Smooth muscle cell (in vitro differentiated cells): ENCODE measurements at regions not wholly inside any gene's neighbourhood (a gene's known extent, or its start where the extent isn't known, plus 50 kb on each side); places are given as distances from the start of the nearest gene placed in this dataset.

Experiments
- DNase-seq: peaks from one replicate; lab custom pipeline; 2025; ENCODE audit not compliant: unreplicated experiment; lab: John Stamatoyannopoulos, UW
- H2AFZ ChIP-seq: fragments of 200-600 bp; sonication (generic); 2 replicates; pipeline ENCODE4 v1.6.0; 2016; ENCODE audit warnings: antibody characterized with exemption, low read depth, mild to moderate bottlenecking
- H3F3A ChIP-seq: fragments of 200-600 bp; sonication (generic); 2 replicates; pipeline ENCODE4 v1.6.0; 2017; ENCODE audit warnings: antibody characterized with exemption, low read depth
- H3K27ac ChIP-seq: fragments of 200-600 bp; sonication (generic); 2 replicates; pipeline ENCODE4 v1.5.1; 2016; ENCODE audit warnings: low read depth, mild to moderate bottlenecking
- H3K27me3 ChIP-seq: fragments of 200-600 bp; sonication (generic); 2 replicates; pipeline ENCODE4 v1.6.1; 2016; ENCODE audit warnings: low read depth, mild to moderate bottlenecking
- H3K36me3 ChIP-seq: fragments of 200-600 bp; sonication (generic); 2 replicates; pipeline ENCODE4 v1.5.1; 2016; ENCODE audit warnings: low read depth
- H3K4me1 ChIP-seq: fragments of 200-600 bp; sonication (generic); 2 replicates; pipeline ENCODE4 v1.5.1; 2016; ENCODE audit warnings: low read depth
- H3K4me2 ChIP-seq: fragments of 200-600 bp; sonication (generic); 2 replicates; pipeline ENCODE4 v1.6.0; 2016; ENCODE audit warnings: mild to moderate bottlenecking
- H3K4me3 ChIP-seq: fragments of 200-600 bp; sonication (generic); 2 replicates; pipeline ENCODE4 v1.5.1; 2016; ENCODE audit warnings: mild to moderate bottlenecking
- H3K79me2 ChIP-seq: fragments of 200-600 bp; sonication (generic); 2 replicates; pipeline ENCODE4 v1.6.0; 2016; ENCODE audit warnings: low read depth, mild to moderate bottlenecking
- H3K9ac ChIP-seq: fragments of 200-600 bp; sonication (generic); 2 replicates; pipeline ENCODE4 v1.6.0; 2016; ENCODE audit warnings: low read depth
- H3K9me3 ChIP-seq: fragments of 200-600 bp; sonication (generic); replicated peaks from 2 replicates; pipeline ENCODE4 v1.5.1; 2016; ENCODE audit warnings: low read depth
- H4K20me1 ChIP-seq: fragments of 200-600 bp; sonication (generic); 2 replicates; pipeline ENCODE4 v1.6.0; 2016; ENCODE audit warnings: low read depth
- WGBS: methylation state at CpG from one replicate; pipeline ENCODE4 v1.1.7; 2016; ENCODE audit warnings: low lambda C conversion rate; 5-methylcytosine and 5-hydroxymethylcytosine counted together
- TF ChIP-seq, protein P1 (sequence below): fragments of 200-600 bp; sonication (generic); IDR thresholded peaks from 2 replicates; pipeline ENCODE4 v1.5.1; 2017; ENCODE audit warnings: borderline replicate concordance, mild to moderate bottlenecking, antibody characterized with exemption; ENCODE audit not compliant: insufficient read depth, poor library complexity, severe bottlenecking

- H3F3A ChIP-seq: peaks cover 12% of the 10 kb centered on the region
- no peak for DNase-seq
- no peak overlapping the region for H3K9ac ChIP-seq
- H2AFZ ChIP-seq: no peak overlapping the region
- no peak overlapping the region for H3K4me2 ChIP-seq
- no peak overlapping the region for H3K27ac ChIP-seq
- no peak overlapping the region for H3K4me3 ChIP-seq
- TF ChIP-seq, protein P1, sequence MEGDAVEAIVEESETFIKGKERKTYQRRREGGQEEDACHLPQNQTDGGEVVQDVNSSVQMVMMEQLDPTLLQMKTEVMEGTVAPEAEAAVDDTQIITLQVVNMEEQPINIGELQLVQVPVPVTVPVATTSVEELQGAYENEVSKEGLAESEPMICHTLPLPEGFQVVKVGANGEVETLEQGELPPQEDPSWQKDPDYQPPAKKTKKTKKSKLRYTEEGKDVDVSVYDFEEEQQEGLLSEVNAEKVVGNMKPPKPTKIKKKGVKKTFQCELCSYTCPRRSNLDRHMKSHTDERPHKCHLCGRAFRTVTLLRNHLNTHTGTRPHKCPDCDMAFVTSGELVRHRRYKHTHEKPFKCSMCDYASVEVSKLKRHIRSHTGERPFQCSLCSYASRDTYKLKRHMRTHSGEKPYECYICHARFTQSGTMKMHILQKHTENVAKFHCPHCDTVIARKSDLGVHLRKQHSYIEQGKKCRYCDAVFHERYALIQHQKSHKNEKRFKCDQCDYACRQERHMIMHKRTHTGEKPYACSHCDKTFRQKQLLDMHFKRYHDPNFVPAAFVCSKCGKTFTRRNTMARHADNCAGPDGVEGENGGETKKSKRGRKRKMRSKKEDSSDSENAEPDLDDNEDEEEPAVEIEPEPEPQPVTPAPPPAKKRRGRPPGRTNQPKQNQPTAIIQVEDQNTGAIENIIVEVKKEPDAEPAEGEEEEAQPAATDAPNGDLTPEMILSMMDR: no peak
- peaks cover 55% of the 10 kb centered on the region for H3K4me1 ChIP-seq
- H3K9me3 ChIP-seq: no peaks in the 10 kb centered on the region
- H4K20me1 ChIP-seq: no peaks in the 10 kb centered on the region
- WGBS: 98% methylated on average over 2 of the region's 2 CpGs
- no peaks in the 10 kb centered on the region for H3K36me3 ChIP-seq
- H3K27me3 ChIP-seq: no peaks in the 10 kb centered on the region
- H3K79me2 ChIP-seq: no peaks in the 10 kb centered on the region
Observed at GRCh38 chr1:229025576-229025975, 245.3 kb upstream of the RAB4A start.

- Histone ChIP-seq H3K9ac (no peak overlapping the region), H3K27ac (no peak overlapping the region), H3K4me3 (no peak overlapping the region), H4K20me1 (no peaks in the 10 kb centered on the region), H3K36me3 (no peaks in the 10 kb centered on the region), H3K79me2 (no peaks in the 10 kb centered on the region), H3K27me3 (no peaks in the 10 kb centered on the region), H3K9me3 (no peaks in the 10 kb centered on the region), H3F3A (peaks cover 15% of the 10 kb centered on the region), H3K4me1 (peaks cover 63% of the 10 kb centered on the region), H2AFZ (no peak overlapping the region), H3K4me2 (peak overlapping the region; percentile 73)
- DNase-seq: no peak
- TF ChIP-seq, protein P1: no peak
- 71% methylated on average over 5 of the region's 5 CpGs for WGBS
Observed at GRCh38 chr1:229027158-229027557, 243.8 kb upstream of the RAB4A start.

DNA sequence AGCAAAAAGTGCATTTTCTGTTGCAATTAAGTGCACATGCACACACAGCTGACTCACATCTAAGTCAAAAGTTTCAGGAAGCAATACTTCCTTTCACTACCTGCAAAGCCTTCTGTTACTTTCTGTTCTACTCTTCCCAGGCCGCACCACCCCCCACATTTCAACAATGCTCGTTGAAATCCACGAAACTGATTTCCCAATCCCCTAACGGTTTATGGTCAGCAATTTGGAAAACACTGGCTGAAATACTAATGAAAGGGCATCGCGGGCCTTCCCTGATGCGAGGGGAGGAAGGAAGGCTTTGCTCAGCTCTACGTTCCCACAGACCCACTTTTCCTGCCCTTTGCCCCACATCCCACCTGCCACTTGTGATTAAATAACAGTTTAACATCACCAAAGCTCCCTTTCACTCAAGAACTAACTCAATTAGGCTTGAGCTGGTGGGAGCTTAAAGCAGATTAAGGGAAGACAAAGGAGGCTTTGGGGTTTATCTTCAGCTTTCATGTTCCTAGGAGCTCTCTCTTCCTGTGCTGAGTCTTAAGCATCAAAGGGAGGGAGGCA, 243.2 kb upstream of the RAB4A start:
- peak overlapping the region; percentile 73 for H3K4me2 ChIP-seq
- H4K20me1 ChIP-seq: no peaks in the 10 kb centered on the region
- H3K27me3 ChIP-seq: no peaks in the 10 kb centered on the region
- peak overlapping the region; percentile 60 for H3K27ac ChIP-seq
- WGBS: 11% methylated on average over 8 of the region's 8 CpGs
- no peaks in the 10 kb centered on the region for H3K9me3 ChIP-seq
- H3K4me3 ChIP-seq: no peak overlapping the region
- peaks cover 15% of the 10 kb centered on the region for H3F3A ChIP-seq
- no peaks in the 10 kb centered on the region for H3K79me2 ChIP-seq
- no peaks in the 10 kb centered on the region for H3K36me3 ChIP-seq
- no peak overlapping the region for H3K9ac ChIP-seq
- H2AFZ ChIP-seq: no peak overlapping the region
- H3K4me1 ChIP-seq: peaks cover 66% of the 10 kb centered on the region
- DNase-seq: no peak
- TF ChIP-seq, protein P1: no peak

GRCh38 chr1:229028544-229028943, 242.4 kb upstream of the RAB4A start:
- DNase-seq: no peak

More at GRCh38 chr1:229028544-229028943, 242.4 kb upstream of the RAB4A start:
- no peak overlapping the region for H3K27ac ChIP-seq
- TF ChIP-seq, protein P1: no peak
- no peaks in the 10 kb centered on the region for H3K27me3 ChIP-seq
- no peaks in the 10 kb centered on the region for H3K9me3 ChIP-seq
- no peak overlapping the region for H3K4me2 ChIP-seq
- no peaks in the 10 kb centered on the region for H4K20me1 ChIP-seq
- H3K36me3 ChIP-seq: no peaks in the 10 kb centered on the region
- H3F3A ChIP-seq: peaks cover 15% of the 10 kb centered on the region
- H3K4me1 ChIP-seq: peaks cover 58% of the 10 kb centered on the region
- H3K9ac ChIP-seq: no peak overlapping the region
- H2AFZ ChIP-seq: no peak overlapping the region
- H3K79me2 ChIP-seq: no peaks in the 10 kb centered on the region
- no peak overlapping the region for H3K4me3 ChIP-seq
- 88% methylated on average over 10 of the region's 11 CpGs for WGBS
